ENCODE measurements at regions not wholly inside any gene's neighbourhood (a gene's known extent, or its start where the extent isn't known, plus 50 kb on each side); places are given as distances from the start of the nearest gene placed in this dataset.

- TF ChIP-seq POLR2AphosphoS5 (IDR thresholded peaks at IDR 0.05; ENCODE audit: low read depth, low read length) (no peak), TAF1 (IDR thresholded peaks at IDR 0.05; ENCODE audit: low read depth, low read length) (no peak), POLR2A (IDR thresholded peaks at IDR 0.05; ENCODE audit: low read depth, low read length) (no peak), POU2F2 (IDR thresholded peaks at IDR 0.05; ENCODE audit: low read depth, low read length) (no peak), SPI1 (IDR thresholded peaks at IDR 0.05; ENCODE audit: low read depth, low read length) (no peak), PAX5 (IDR thresholded peaks at IDR 0.05; ENCODE audit: insufficient read depth, low read length, severe bottlenecking) (no peak)
Measured at GRCh38 chr11:127738771-127739286, 738.3 kb upstream of the KIRREL3 start.

Measured in GM12891 (cell line).